ENCODE measurements at regions not wholly inside any gene's neighbourhood (a gene's known extent, or its start where the extent isn't known, plus 50 kb on each side); places are given as distances from the start of the nearest gene placed in this dataset.

GRCh38 chr1:244176201-244176600 is 125.1 kb downstream of the ZBTB18 start:
- ATAC-seq: no peak
- TF ChIP-seq ARNTL (CRISPR knock-in tag; IDR thresholded peaks at IDR 0.05; ENCODE audit: borderline replicate concordance, low read depth) (no peak), ESRRG (CRISPR knock-in tag; IDR thresholded peaks at IDR 0.05) (no peak), ZFP30 (CRISPR knock-in tag; IDR thresholded peaks at IDR 0.05) (no peak), ZFP3 (CRISPR knock-in tag; IDR thresholded peaks at IDR 0.05) (no peak), CSDC2 (CRISPR knock-in tag; IDR thresholded peaks at IDR 0.05) (no peak), BACH2 (CRISPR knock-in tag; IDR thresholded peaks at IDR 0.05; ENCODE audit: borderline replicate concordance) (no peak), ZC3H10 (CRISPR knock-in tag; IDR thresholded peaks at IDR 0.05) (no peak)
- TF ChIP-seq, protein P1, sequence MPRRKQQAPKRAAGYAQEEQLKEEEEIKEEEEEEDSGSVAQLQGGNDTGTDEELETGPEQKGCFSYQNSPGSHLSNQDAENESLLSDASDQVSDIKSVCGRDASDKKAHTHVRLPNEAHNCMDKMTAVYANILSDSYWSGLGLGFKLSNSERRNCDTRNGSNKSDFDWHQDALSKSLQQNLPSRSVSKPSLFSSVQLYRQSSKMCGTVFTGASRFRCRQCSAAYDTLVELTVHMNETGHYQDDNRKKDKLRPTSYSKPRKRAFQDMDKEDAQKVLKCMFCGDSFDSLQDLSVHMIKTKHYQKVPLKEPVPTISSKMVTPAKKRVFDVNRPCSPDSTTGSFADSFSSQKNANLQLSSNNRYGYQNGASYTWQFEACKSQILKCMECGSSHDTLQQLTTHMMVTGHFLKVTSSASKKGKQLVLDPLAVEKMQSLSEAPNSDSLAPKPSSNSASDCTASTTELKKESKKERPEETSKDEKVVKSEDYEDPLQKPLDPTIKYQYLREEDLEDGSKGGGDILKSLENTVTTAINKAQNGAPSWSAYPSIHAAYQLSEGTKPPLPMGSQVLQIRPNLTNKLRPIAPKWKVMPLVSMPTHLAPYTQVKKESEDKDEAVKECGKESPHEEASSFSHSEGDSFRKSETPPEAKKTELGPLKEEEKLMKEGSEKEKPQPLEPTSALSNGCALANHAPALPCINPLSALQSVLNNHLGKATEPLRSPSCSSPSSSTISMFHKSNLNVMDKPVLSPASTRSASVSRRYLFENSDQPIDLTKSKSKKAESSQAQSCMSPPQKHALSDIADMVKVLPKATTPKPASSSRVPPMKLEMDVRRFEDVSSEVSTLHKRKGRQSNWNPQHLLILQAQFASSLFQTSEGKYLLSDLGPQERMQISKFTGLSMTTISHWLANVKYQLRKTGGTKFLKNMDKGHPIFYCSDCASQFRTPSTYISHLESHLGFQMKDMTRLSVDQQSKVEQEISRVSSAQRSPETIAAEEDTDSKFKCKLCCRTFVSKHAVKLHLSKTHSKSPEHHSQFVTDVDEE (CRISPR knock-in tag; IDR thresholded peaks at IDR 0.05): no peak
- TF ChIP-seq, protein P2, sequence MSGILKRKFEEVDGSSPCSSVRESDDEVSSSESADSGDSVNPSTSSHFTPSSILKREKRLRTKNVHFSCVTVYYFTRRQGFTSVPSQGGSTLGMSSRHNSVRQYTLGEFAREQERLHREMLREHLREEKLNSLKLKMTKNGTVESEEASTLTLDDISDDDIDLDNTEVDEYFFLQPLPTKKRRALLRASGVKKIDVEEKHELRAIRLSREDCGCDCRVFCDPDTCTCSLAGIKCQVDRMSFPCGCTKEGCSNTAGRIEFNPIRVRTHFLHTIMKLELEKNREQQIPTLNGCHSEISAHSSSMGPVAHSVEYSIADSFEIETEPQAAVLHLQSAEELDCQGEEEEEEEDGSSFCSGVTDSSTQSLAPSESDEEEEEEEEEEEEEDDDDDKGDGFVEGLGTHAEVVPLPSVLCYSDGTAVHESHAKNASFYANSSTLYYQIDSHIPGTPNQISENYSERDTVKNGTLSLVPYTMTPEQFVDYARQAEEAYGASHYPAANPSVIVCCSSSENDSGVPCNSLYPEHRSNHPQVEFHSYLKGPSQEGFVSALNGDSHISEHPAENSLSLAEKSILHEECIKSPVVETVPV (CRISPR knock-in tag; IDR thresholded peaks at IDR 0.05): no peak
- TF ChIP-seq, protein P3, sequence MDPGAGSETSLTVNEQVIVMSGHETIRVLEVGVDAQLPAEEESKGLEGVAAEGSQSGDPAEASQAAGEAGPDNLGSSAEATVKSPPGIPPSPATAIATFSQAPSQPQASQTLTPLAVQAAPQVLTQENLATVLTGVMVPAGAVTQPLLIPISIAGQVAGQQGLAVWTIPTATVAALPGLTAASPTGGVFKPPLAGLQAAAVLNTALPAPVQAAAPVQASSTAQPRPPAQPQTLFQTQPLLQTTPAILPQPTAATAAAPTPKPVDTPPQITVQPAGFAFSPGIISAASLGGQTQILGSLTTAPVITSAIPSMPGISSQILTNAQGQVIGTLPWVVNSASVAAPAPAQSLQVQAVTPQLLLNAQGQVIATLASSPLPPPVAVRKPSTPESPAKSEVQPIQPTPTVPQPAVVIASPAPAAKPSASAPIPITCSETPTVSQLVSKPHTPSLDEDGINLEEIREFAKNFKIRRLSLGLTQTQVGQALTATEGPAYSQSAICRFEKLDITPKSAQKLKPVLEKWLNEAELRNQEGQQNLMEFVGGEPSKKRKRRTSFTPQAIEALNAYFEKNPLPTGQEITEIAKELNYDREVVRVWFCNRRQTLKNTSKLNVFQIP (CRISPR knock-in tag; IDR thresholded peaks at IDR 0.05; ENCODE audit: borderline replicate concordance, low read depth): no peak

GRCh38 chr1:244180256-244180655 is 129.2 kb downstream of the ZBTB18 start:
- ATAC-seq: no peak
- no peak for TF ChIP-seq ZNF70 (CRISPR knock-in tag; IDR thresholded peaks at IDR 0.05)
- TF ChIP-seq ZNF565 (CRISPR knock-in tag; conservative IDR thresholded peaks at IDR 0.05; ENCODE audit: low read depth): no peak
- no peak for TF ChIP-seq BACH2 (CRISPR knock-in tag; IDR thresholded peaks at IDR 0.05; ENCODE audit: borderline replicate concordance)
- no peak for TF ChIP-seq ESRRG (CRISPR knock-in tag; IDR thresholded peaks at IDR 0.05)
- TF ChIP-seq ZFP30 (CRISPR knock-in tag; IDR thresholded peaks at IDR 0.05): no peak
- TF ChIP-seq, protein P1 (CRISPR knock-in tag; IDR thresholded peaks at IDR 0.05): no peak
- TF ChIP-seq PATZ1 (CRISPR knock-in tag; IDR thresholded peaks at IDR 0.05; ENCODE audit: borderline replicate concordance): no peak
- TF ChIP-seq TCF4 (CRISPR knock-in tag; IDR thresholded peaks at IDR 0.05; ENCODE audit: borderline replicate concordance): no peak
- TF ChIP-seq ZNF8 (CRISPR knock-in tag; IDR thresholded peaks at IDR 0.05): no peak
- TF ChIP-seq CSDC2 (CRISPR knock-in tag; IDR thresholded peaks at IDR 0.05): no peak
- TF ChIP-seq, protein P4, sequence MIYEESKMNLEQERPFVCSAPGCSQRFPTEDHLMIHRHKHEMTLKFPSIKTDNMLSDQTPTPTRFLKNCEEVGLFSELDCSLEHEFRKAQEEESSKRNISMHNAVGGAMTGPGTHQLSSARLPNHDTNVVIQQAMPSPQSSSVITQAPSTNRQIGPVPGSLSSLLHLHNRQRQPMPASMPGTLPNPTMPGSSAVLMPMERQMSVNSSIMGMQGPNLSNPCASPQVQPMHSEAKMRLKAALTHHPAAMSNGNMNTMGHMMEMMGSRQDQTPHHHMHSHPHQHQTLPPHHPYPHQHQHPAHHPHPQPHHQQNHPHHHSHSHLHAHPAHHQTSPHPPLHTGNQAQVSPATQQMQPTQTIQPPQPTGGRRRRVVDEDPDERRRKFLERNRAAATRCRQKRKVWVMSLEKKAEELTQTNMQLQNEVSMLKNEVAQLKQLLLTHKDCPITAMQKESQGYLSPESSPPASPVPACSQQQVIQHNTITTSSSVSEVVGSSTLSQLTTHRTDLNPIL (CRISPR knock-in tag; IDR thresholded peaks at IDR 0.05; ENCODE audit: low read depth): no peak
- TF ChIP-seq RARB (CRISPR knock-in tag; IDR thresholded peaks at IDR 0.05): no peak
- no peak for TF ChIP-seq TOX (CRISPR knock-in tag; IDR thresholded peaks at IDR 0.05; ENCODE audit: borderline replicate concordance)
- TF ChIP-seq PPARA (CRISPR knock-in tag; IDR thresholded peaks at IDR 0.05; ENCODE audit: borderline replicate concordance): no peak
- no peak for TF ChIP-seq ZFP3 (CRISPR knock-in tag; IDR thresholded peaks at IDR 0.05)
- no peak for TF ChIP-seq GLIS3 (CRISPR knock-in tag; IDR thresholded peaks at IDR 0.05)
- TF ChIP-seq, protein P3 (CRISPR knock-in tag; IDR thresholded peaks at IDR 0.05; ENCODE audit: borderline replicate concordance, low read depth): no peak
- TF ChIP-seq SNAI2 (CRISPR knock-in tag; IDR thresholded peaks at IDR 0.05): no peak

Data from SK-N-SH treated with all-trans-retinoic acid at 6 μM for 48 hours (cell line).